Neutrophil (primary cell): ENCODE measurements at regions not wholly inside any gene's neighbourhood (a gene's known extent, or its start where the extent isn't known, plus 50 kb on each side); places are given as distances from the start of the nearest gene placed in this dataset.

ENCODE experiments used
- H3K27ac ChIP-seq: fragments of 200-600 bp; sonication (generic); 2 replicates; pipeline ENCODE4 v1.5.1; 2016; ENCODE audit warnings: mild to moderate bottlenecking, moderate library complexity
- H3K27me3 ChIP-seq: fragments of 200-600 bp; sonication (generic); 2 replicates; pipeline ENCODE4 v1.6.0; 2016; ENCODE audit warnings: mild to moderate bottlenecking
- H3K36me3 ChIP-seq: fragments of 200-600 bp; sonication (generic); 2 replicates; pipeline ENCODE4 v1.5.1; 2017
- H3K4me1 ChIP-seq, 2 experiments: fragments of 200-600 bp in 1 of 2; sonication (generic) in 1 of 2; 1 replicate in 1 of 2; 2 replicates in 1 of 2; pipeline versions ENCODE4 v1.5.1 to v1.6.1; 2013 to 2016; ENCODE audit warnings: low read depth in 1 of 2, low read length in 1 of 2, mild to moderate bottlenecking in 1 of 2, moderate library complexity in 1 of 2; ENCODE audit not compliant: control insufficient read depth in 1 of 2, insufficient read depth in 1 of 2
- H3K4me3 ChIP-seq, 2 experiments: fragments of 200-600 bp in 1 of 2; sonication (generic) in 1 of 2; 1 replicate in 1 of 2; 2 replicates in 1 of 2; pipeline ENCODE4 v1.5.1; 2013 to 2016; ENCODE audit warnings: low read depth in 1 of 2, low read length in 1 of 2, mild to moderate bottlenecking in 1 of 2, moderate library complexity in 1 of 2
- H3K9me3 ChIP-seq: fragments of 200-600 bp; sonication (generic); 2 replicates; pipeline ENCODE4 v1.5.1; 2016
- CTCF ChIP-seq: fragments of 200-600 bp; sonication (generic); IDR thresholded peaks from 2 replicates; pipeline ENCODE4 v1.5.1; 2016; ENCODE audit warnings: antibody characterized with exemption

DNA sequence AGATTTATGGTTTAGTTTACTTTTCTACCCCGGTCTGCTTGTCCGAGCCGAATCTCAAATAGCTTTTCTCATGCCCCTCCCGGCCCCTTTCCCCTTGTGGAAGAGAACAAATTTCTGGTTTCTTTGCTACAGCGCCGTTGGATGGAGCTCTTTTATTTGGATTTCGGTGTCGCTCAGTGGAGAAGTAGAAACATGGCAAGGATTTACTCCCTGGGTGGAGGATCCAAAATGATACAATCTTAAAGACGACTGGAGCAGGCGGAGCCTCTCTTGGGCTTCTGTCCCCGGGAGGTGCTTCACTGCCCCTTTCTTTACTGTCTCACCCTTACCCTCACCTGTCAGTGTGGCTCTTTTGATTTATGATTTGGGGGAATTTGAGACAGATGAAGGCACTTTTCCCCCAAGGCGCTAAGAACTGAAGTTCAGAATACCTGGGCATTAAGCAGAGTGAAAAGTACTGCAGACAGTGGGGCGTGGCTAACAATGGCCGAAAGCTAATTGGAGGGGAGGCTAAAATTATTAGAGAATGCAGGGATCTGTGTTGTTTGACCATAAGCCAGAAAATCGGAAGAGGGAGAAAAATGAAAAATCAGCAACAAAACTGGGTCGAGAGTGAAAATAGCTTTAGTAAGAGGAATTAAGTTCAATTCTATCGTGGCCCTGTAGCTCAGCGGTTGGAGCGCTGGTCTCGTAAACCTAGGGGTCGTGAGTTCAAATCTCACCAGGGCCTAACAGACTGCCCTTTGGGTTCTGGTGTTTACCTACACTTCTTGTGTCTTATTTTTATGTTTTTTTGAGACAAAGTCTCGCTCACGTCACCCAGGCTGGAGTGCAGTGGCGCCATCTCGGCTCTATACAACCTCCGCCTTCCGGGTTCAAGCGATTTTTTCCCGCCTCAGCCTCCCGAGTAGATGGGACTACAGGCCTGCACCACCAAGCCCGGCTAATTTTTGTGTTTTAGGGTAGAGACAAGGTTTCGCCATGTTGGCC, 145.1 kb upstream of the ZNF184 start:
- H3K27ac ChIP-seq, result no peak overlapping the region
- no peak for TF ChIP-seq CTCF
- peaks cover 87% of the 10 kb centered on the region for H3K27me3 ChIP-seq
- no peak overlapping the region for H3K4me3 ChIP-seq
- no peaks in the 10 kb centered on the region for H3K36me3 ChIP-seq
- no peaks in the 10 kb centered on the region for H3K4me1 ChIP-seq
- H3K9me3 ChIP-seq, result no peaks in the 10 kb centered on the region

DNA sequence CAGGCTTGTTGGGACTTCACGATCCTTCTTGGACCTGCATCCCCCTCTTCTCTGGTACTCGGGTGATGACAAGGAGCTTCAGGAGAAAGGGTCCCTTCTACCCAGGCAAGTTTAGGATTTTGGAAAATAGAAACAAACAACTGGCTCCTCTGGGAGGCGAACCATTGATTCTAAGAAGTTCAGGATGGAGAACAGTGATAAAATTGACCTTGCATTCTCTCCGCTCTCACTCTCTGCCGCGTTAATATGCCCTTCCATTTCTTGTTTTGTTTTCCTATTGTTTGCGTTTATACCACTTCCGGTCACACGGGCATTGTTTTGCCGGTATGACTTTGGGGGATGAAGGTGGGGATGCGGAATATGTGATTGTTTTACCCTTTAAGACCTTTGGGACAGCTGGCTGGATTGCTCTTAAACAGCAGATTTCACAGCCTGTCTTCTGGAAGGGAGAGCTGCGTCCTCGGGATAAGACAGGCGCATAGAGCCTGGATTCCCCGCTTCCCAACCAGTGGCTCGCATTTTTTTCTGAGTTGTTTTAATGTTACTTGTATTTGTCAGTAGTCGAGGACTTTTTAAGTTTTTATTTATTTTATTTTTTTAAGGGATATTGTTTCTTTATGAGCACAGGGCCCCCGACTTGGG, 144.3 kb upstream of the ZNF184 start:
- Histone ChIP-seq H3K9me3 (no peaks in the 10 kb centered on the region), H3K27me3 (peaks cover 88% of the 10 kb centered on the region), H3K4me3 (no peak overlapping the region), H3K27ac (no peak overlapping the region), H3K36me3 (no peaks in the 10 kb centered on the region), H3K4me1 (no peaks in the 10 kb centered on the region)
- no peak for TF ChIP-seq CTCF

- Histone ChIP-seq H3K27me3 (peaks cover 88% of the 10 kb centered on the region), H3K9me3 (no peaks in the 10 kb centered on the region), H3K27ac (no peak overlapping the region), H3K4me3 (no peak overlapping the region), H3K36me3 (no peaks in the 10 kb centered on the region), H3K4me1 (no peaks in the 10 kb centered on the region)
- TF ChIP-seq CTCF, result no peak
These were observed 143.6 kb upstream of the ZNF184 start for GRCh38 chr6:27616328-27617045.

- Histone ChIP-seq H3K4me1 (no peaks in the 10 kb centered on the region), H3K4me3 (no peak overlapping the region), H3K27me3 (peaks cover 71% of the 10 kb centered on the region), H3K36me3 (no peaks in the 10 kb centered on the region), H3K9me3 (no peaks in the 10 kb centered on the region), H3K27ac (no peak overlapping the region)
- no peak for TF ChIP-seq CTCF
These were observed 138.5 kb upstream of the ZNF184 start for GRCh38 chr6:27611451-27611850.

DNA sequence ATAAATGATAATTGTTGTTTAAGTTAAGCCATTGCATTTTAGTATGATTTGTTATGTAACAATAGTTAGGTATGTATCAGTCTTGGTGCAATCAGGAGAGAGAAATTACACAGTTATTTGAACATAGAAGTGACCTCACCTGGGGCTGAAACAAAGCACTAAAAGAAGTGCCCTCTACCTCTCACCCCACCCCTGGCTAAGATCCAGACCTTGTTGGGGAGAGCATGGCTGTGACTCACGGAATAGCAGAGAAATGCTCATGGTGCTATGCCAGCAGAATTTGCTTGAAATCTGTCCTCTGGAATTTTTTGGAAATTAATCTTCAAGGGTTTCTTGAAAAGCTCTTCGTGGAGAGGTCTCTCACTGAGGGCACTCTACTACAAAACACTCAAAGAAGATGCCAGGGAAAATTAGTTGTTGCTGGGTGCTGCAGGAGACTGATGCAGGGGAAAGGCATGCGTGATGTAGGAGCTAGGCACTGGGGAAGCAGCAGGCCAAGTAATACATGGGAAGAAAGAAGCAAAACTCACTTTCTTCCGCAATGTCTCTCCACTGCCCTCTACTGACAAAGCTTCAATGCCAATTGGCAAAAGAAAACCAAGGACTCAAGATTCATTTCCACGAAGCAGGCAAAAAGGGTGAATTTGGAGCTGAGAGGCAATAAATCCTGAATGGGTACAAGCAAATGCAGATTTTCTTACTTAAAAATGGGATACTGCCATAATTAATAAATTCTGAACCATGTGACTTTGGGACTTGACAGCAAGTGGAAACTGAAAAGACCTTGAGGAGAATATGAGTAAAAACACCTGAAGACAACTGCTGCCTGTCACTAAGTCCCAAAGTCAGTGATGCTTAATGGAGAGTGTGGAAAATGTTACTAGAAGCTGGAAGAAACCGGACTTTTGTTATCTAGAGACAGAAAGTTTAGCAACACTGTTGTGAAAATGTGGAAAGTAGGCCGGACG, 136.3 kb upstream of the ZNF184 start:
- H3K9me3 ChIP-seq, result no peaks in the 10 kb centered on the region
- H3K36me3 ChIP-seq, result no peaks in the 10 kb centered on the region
- H3K27ac ChIP-seq, result no peak overlapping the region
- H3K27me3 ChIP-seq, result peaks cover 76% of the 10 kb centered on the region
- H3K4me3 ChIP-seq, result no peak overlapping the region
- no peak for TF ChIP-seq CTCF
- no peaks in the 10 kb centered on the region for H3K4me1 ChIP-seq
